Smooth muscle cell (in vitro differentiated cells): ENCODE measurements at regions not wholly inside any gene's neighbourhood (a gene's known extent, or its start where the extent isn't known, plus 50 kb on each side); places are given as distances from the start of the nearest gene placed in this dataset.
A peak's percentile ranks its signal among the peaks of the same experiment; 100 is the strongest.

Source experiments
- DNase-seq: peaks from one replicate; lab custom pipeline; 2025; ENCODE audit not compliant: unreplicated experiment; lab: John Stamatoyannopoulos, UW
- H2AFZ ChIP-seq: fragments of 200-600 bp; sonication (generic); 2 replicates; pipeline ENCODE4 v1.6.0; 2016; ENCODE audit warnings: antibody characterized with exemption, low read depth, mild to moderate bottlenecking
- H3F3A ChIP-seq: fragments of 200-600 bp; sonication (generic); 2 replicates; pipeline ENCODE4 v1.6.0; 2017; ENCODE audit warnings: antibody characterized with exemption, low read depth
- H3K27ac ChIP-seq: fragments of 200-600 bp; sonication (generic); 2 replicates; pipeline ENCODE4 v1.5.1; 2016; ENCODE audit warnings: low read depth, mild to moderate bottlenecking
- H3K27me3 ChIP-seq: fragments of 200-600 bp; sonication (generic); 2 replicates; pipeline ENCODE4 v1.6.1; 2016; ENCODE audit warnings: low read depth, mild to moderate bottlenecking
- H3K36me3 ChIP-seq: fragments of 200-600 bp; sonication (generic); 2 replicates; pipeline ENCODE4 v1.5.1; 2016; ENCODE audit warnings: low read depth
- H3K4me1 ChIP-seq: fragments of 200-600 bp; sonication (generic); 2 replicates; pipeline ENCODE4 v1.5.1; 2016; ENCODE audit warnings: low read depth
- H3K4me2 ChIP-seq: fragments of 200-600 bp; sonication (generic); 2 replicates; pipeline ENCODE4 v1.6.0; 2016; ENCODE audit warnings: mild to moderate bottlenecking
- H3K4me3 ChIP-seq: fragments of 200-600 bp; sonication (generic); 2 replicates; pipeline ENCODE4 v1.5.1; 2016; ENCODE audit warnings: mild to moderate bottlenecking
- H3K79me2 ChIP-seq: fragments of 200-600 bp; sonication (generic); 2 replicates; pipeline ENCODE4 v1.6.0; 2016; ENCODE audit warnings: low read depth, mild to moderate bottlenecking
- H3K9ac ChIP-seq: fragments of 200-600 bp; sonication (generic); 2 replicates; pipeline ENCODE4 v1.6.0; 2016; ENCODE audit warnings: low read depth
- H3K9me3 ChIP-seq: fragments of 200-600 bp; sonication (generic); replicated peaks from 2 replicates; pipeline ENCODE4 v1.5.1; 2016; ENCODE audit warnings: low read depth
- H4K20me1 ChIP-seq: fragments of 200-600 bp; sonication (generic); 2 replicates; pipeline ENCODE4 v1.6.0; 2016; ENCODE audit warnings: low read depth
- WGBS: methylation state at CpG from one replicate; pipeline ENCODE4 v1.1.7; 2016; ENCODE audit warnings: low lambda C conversion rate; 5-methylcytosine and 5-hydroxymethylcytosine counted together
- TF ChIP-seq, protein P1 (sequence below): fragments of 200-600 bp; sonication (generic); IDR thresholded peaks from 2 replicates; pipeline ENCODE4 v1.5.1; 2017; ENCODE audit warnings: borderline replicate concordance, mild to moderate bottlenecking, antibody characterized with exemption; ENCODE audit not compliant: insufficient read depth, poor library complexity, severe bottlenecking

DNA sequence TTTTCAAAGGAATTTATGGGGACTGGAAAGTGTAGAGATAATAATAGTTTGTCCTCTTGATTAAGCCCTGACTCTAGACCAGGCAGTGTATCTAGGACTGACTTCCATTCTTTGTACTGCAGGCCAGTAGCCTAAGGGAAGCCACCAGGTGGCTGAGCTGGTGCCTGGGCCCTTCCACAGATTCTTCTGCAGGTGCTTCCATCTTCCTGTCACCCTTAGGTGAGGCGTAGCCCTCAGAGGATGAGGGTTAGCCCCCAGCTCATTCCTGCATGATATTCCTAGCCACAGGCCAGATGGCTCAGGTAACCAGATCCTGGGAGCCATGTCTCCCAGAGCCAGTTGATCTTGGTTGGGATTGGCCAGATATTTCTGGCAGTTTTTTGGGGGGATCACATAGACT is 169.0 kb upstream of the IL12A start:
- peak overlapping the region; percentile 100 for H3K27ac ChIP-seq
- WGBS: 93% methylated on average over 1 of the region's 1 CpG

DNA sequence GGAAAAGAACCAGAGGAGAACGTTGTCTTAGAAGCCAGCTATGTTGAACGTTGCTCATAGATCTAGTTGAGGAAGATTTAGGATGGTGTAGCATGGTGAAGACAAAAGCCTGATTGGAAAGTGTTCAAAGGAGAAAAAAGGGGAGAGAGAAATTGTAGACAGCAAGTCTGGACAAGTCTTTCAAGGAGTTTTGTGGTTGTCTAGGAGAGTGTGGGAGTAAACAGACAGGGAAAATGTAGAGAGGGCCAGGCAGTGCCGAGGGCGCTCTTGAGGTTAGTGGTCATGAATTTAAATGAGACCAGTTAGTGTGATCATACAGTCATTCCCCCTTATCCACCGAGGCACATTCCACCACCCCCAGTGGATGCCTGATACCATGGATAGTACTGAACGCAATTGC is 167.5 kb upstream of the IL12A start:
- 22% methylated on average over 6 of the region's 6 CpGs for WGBS

More for the DNA sequence above, 169.0 kb upstream of the IL12A start:
- DNase-seq: no peak
- Histone ChIP-seq H3K9ac (peak overlapping the region; percentile 88), H3F3A (peaks cover 6% of the 10 kb centered on the region), H3K79me2 (peaks cover 45% of the 10 kb centered on the region), H3K9me3 (no peaks in the 10 kb centered on the region), H3K27me3 (no peaks in the 10 kb centered on the region), H3K4me1 (peaks cover 30% of the 10 kb centered on the region), H2AFZ (no peak overlapping the region), H3K4me3 (no peak overlapping the region), H3K36me3 (no peaks in the 10 kb centered on the region), H3K4me2 (no peak overlapping the region), H4K20me1 (peaks cover 11% of the 10 kb centered on the region)
- TF ChIP-seq, protein P1, sequence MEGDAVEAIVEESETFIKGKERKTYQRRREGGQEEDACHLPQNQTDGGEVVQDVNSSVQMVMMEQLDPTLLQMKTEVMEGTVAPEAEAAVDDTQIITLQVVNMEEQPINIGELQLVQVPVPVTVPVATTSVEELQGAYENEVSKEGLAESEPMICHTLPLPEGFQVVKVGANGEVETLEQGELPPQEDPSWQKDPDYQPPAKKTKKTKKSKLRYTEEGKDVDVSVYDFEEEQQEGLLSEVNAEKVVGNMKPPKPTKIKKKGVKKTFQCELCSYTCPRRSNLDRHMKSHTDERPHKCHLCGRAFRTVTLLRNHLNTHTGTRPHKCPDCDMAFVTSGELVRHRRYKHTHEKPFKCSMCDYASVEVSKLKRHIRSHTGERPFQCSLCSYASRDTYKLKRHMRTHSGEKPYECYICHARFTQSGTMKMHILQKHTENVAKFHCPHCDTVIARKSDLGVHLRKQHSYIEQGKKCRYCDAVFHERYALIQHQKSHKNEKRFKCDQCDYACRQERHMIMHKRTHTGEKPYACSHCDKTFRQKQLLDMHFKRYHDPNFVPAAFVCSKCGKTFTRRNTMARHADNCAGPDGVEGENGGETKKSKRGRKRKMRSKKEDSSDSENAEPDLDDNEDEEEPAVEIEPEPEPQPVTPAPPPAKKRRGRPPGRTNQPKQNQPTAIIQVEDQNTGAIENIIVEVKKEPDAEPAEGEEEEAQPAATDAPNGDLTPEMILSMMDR: no peak

DNA sequence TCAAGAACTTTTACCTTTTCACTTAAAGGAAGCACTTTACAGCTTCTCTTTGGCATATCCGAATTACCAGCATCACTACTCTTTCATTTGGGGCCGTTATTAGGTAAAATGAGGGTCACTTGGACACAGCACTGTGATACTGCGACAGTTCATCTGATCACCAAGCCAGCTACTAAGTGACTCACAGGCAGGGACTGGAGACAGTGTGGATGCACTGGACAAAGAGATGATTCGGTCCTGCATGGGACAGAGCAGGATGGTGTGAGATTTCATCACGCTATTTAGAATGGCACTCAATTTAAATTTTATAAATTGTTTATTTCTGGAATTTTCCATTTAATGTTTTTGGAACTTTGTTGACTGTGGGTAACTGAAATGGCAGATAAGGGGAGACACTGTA is 166.9 kb upstream of the IL12A start:
- H3K4me3 ChIP-seq: no peak overlapping the region
- WGBS: 61% methylated on average over 5 of the region's 5 CpGs
- H3K9ac ChIP-seq: peak overlapping the region; percentile 88
- H3K27me3 ChIP-seq: no peaks in the 10 kb centered on the region
- no peaks in the 10 kb centered on the region for H3K36me3 ChIP-seq
- no peaks in the 10 kb centered on the region for H3K9me3 ChIP-seq
- H4K20me1 ChIP-seq: peaks cover 19% of the 10 kb centered on the region
- no peak for DNase-seq
- H3K79me2 ChIP-seq: peaks cover 46% of the 10 kb centered on the region
- no peak overlapping the region for H2AFZ ChIP-seq
- peak overlapping the region; percentile 100 for H3K27ac ChIP-seq
- peaks cover 34% of the 10 kb centered on the region for H3K4me1 ChIP-seq
- TF ChIP-seq, protein P1: no peak
- H3K4me2 ChIP-seq: peak overlapping the region; percentile 30
- H3F3A ChIP-seq: peaks cover 6% of the 10 kb centered on the region

More for the DNA sequence above, 167.5 kb upstream of the IL12A start:
- H3K79me2 ChIP-seq: peaks cover 49% of the 10 kb centered on the region
- peak overlapping the region; percentile 100 for H3K27ac ChIP-seq
- peaks cover 6% of the 10 kb centered on the region for H3F3A ChIP-seq
- TF ChIP-seq, protein P1: no peak
- peak overlapping the region; percentile 60 for H3K4me2 ChIP-seq
- no peak overlapping the region for H3K4me3 ChIP-seq
- H4K20me1 ChIP-seq: peaks cover 16% of the 10 kb centered on the region
- H3K27me3 ChIP-seq: no peaks in the 10 kb centered on the region
- peak overlapping the region; percentile 88 for H3K9ac ChIP-seq
- no peak for DNase-seq
- H3K4me1 ChIP-seq: peaks cover 34% of the 10 kb centered on the region
- no peaks in the 10 kb centered on the region for H3K36me3 ChIP-seq
- no peak overlapping the region for H2AFZ ChIP-seq
- H3K9me3 ChIP-seq: no peaks in the 10 kb centered on the region

DNA sequence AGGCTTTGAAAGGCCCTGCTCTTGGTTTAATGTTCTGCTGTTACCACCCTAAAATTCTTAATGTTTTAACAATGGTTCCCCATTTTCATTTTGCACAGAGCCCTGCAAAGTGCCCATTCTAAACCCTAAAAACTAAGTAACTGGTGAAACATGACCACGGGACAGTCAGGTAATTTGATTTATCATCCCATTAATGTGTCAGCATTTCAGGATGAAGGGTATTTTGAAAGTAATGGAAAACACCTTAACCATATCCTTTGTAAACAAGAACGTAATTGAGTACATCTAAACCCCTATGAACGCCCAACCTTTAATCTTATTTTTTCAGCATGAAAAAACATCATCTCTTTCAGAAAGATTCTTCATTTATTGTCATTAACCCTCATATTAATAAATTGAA is 164.9 kb upstream of the IL12A start:
- peak overlapping the region; percentile 100 for H3K27ac ChIP-seq
- H3K79me2 ChIP-seq: peaks cover 49% of the 10 kb centered on the region
- peaks cover 26% of the 10 kb centered on the region for H4K20me1 ChIP-seq
- H3K9me3 ChIP-seq: no peaks in the 10 kb centered on the region
- H3K9ac ChIP-seq: peak overlapping the region; percentile 47
- H3F3A ChIP-seq: peaks cover 6% of the 10 kb centered on the region
- H3K4me3 ChIP-seq: no peak overlapping the region
- TF ChIP-seq, protein P1: no peak
- DNase-seq: no peak
- H3K4me2 ChIP-seq: peak overlapping the region; percentile 46
- peaks cover 21% of the 10 kb centered on the region for H3K4me1 ChIP-seq
- H3K27me3 ChIP-seq: no peaks in the 10 kb centered on the region
- H3K36me3 ChIP-seq: no peaks in the 10 kb centered on the region
- 81% methylated on average over 3 of the region's 3 CpGs for WGBS
- no peak overlapping the region for H2AFZ ChIP-seq
